ENCODE measurements at regions not wholly inside any gene's neighbourhood (a gene's known extent, or its start where the extent isn't known, plus 50 kb on each side); places are given as distances from the start of the nearest gene placed in this dataset.
A peak's percentile ranks its signal among the peaks of the same experiment; 100 is the strongest.

- no peaks in the 10 kb centered on the region for H4K20me1 ChIP-seq (ENCODE audit: low read length)
- ATAC-seq (no peak), DNase-seq (no peak)
- BruUV-seq (replicated peaks): no TSS peak
- no peaks in the 10 kb centered on the region for H3K9me2 ChIP-seq (replicated peaks; ENCODE audit: low read length)
- no peak overlapping the region for H2AFZ ChIP-seq (ENCODE audit: low read length)
- H3K4me3 ChIP-seq (ENCODE audit: low read length): no peak overlapping the region
- no peaks in the 10 kb centered on the region for H3K9me3 ChIP-seq (ENCODE audit: low read length)
- ChIA-PET CTCF (no interaction called here), POLR2A (ENCODE audit: unreplicated experiment) (no interaction called here)
- no peaks in the 10 kb centered on the region for H3K36me3 ChIP-seq (ENCODE audit: low read depth, low read length)
- no peaks in the 10 kb centered on the region for H3K79me2 ChIP-seq (ENCODE audit: low read length)
- TF ChIP-seq EZH2 (IDR thresholded peaks at IDR 0.05; ENCODE audit: low read length, unreplicated experiment): no peak
- no peak for TF ChIP-seq EZH2phosphoT487 (IDR thresholded peaks at IDR 0.05; ENCODE audit: borderline replicate concordance, low read length)
- no peak for TF ChIP-seq CTCF (conservative IDR thresholded peaks at IDR 0.05; ENCODE audit: low read depth, low read length)
- no peaks in the 10 kb centered on the region for H3K4me1 ChIP-seq (ENCODE audit: insufficient read depth, low read length)
- H3F3A ChIP-seq (ENCODE audit: low read length, unreplicated experiment): no peaks in the 10 kb centered on the region
- intact Hi-C loops (cut with micrococcal nuclease): no loop called here
- 0 out of 2 replicates have a peak, but pooled peaks cover 4% of the 10 kb centered on the region for H3K27me3 ChIP-seq (ENCODE audit: low read length)
- H3K9ac ChIP-seq (ENCODE audit: low read length): no peak overlapping the region
- H3K4me2 ChIP-seq (ENCODE audit: low read length): no peak overlapping the region
- no peak overlapping the region for H3K27ac ChIP-seq (ENCODE audit: low read length)
These were observed 144.4 kb downstream of the RMI1 start for GRCh38 chr9:84125046-84125445.

- Histone ChIP-seq H4K20me1 (ENCODE audit: low read length) (no peaks in the 10 kb centered on the region), H3K36me3 (ENCODE audit: low read depth, low read length) (no peaks in the 10 kb centered on the region), H3K4me1 (ENCODE audit: insufficient read depth, low read length) (no peaks in the 10 kb centered on the region), H3K9ac (ENCODE audit: low read length) (no peak overlapping the region), H3K4me2 (ENCODE audit: low read length) (no peak overlapping the region), H3K4me3 (ENCODE audit: low read length) (no peak overlapping the region), H3K79me2 (ENCODE audit: low read length) (no peaks in the 10 kb centered on the region), H3F3A (ENCODE audit: low read length, unreplicated experiment) (no peaks in the 10 kb centered on the region), H3K27ac (ENCODE audit: low read length) (no peak overlapping the region), H3K27me3 (ENCODE audit: low read length) (0 out of 2 replicates have a peak, but pooled peaks cover 4% of the 10 kb centered on the region), H2AFZ (ENCODE audit: low read length) (no peak overlapping the region), H3K9me3 (ENCODE audit: low read length) (no peaks in the 10 kb centered on the region), H3K9me2 (replicated peaks; ENCODE audit: low read length) (no peaks in the 10 kb centered on the region)
- TF ChIP-seq EZH2phosphoT487 (IDR thresholded peaks at IDR 0.05; ENCODE audit: borderline replicate concordance, low read length) (no peak), CTCF (conservative IDR thresholded peaks at IDR 0.05; ENCODE audit: low read depth, low read length) (no peak), EZH2 (IDR thresholded peaks at IDR 0.05; ENCODE audit: low read length, unreplicated experiment) (no peak)
- ChIA-PET CTCF (no interaction called here), POLR2A (ENCODE audit: unreplicated experiment) (no interaction called here)
- intact Hi-C loops (cut with micrococcal nuclease): no loop called here
- ATAC-seq (no peak), DNase-seq (no peak)
- no TSS peak for BruUV-seq (replicated peaks)
These were observed 148.9 kb downstream of the RMI1 start for GRCh38 chr9:84129529-84129928.

- no peaks in the 10 kb centered on the region for H3K36me3 ChIP-seq (ENCODE audit: low read depth, low read length)
- ATAC-seq (peak; percentile 77), DNase-seq (peak; percentile 72)
- peak overlapping the region; percentile 52 for H3K4me2 ChIP-seq (ENCODE audit: low read length)
- H3K9me2 ChIP-seq (replicated peaks; ENCODE audit: low read length): no peaks in the 10 kb centered on the region
- H4K20me1 ChIP-seq (ENCODE audit: low read length): no peaks in the 10 kb centered on the region
- H3K4me3 ChIP-seq (ENCODE audit: low read length): no peak overlapping the region
- H3K27ac ChIP-seq (ENCODE audit: low read length): peak overlapping the region; percentile 27
- BruUV-seq (replicated peaks): no TSS peak
- H3K9me3 ChIP-seq (ENCODE audit: low read length): no peaks in the 10 kb centered on the region
- TF ChIP-seq EZH2 (IDR thresholded peaks at IDR 0.05; ENCODE audit: low read length, unreplicated experiment) (no peak), EZH2phosphoT487 (IDR thresholded peaks at IDR 0.05; ENCODE audit: borderline replicate concordance, low read length) (no peak), CTCF (conservative IDR thresholded peaks at IDR 0.05; ENCODE audit: low read depth, low read length) (no peak)
- CTCF ChIA-PET: no interaction called here
- H2AFZ ChIP-seq (ENCODE audit: low read length): 0 out of 2 replicates have a peak overlapping the region, but pooled peaks have one; percentile 31
- H3K27me3 ChIP-seq (ENCODE audit: low read length): peaks cover 29% of the 10 kb centered on the region
- intact Hi-C loops (cut with micrococcal nuclease): no loop called here
- peaks cover 7% of the 10 kb centered on the region for H3K4me1 ChIP-seq (ENCODE audit: insufficient read depth, low read length)
- no peak overlapping the region for H3K9ac ChIP-seq (ENCODE audit: low read length)
- POLR2A ChIA-PET (ENCODE audit: unreplicated experiment): interaction anchor here (0.6 kb wide), 1 partner anchor 155 kb away, joined by 4 read pairs; the partner anchor contains the start of gene RMI1
- H3F3A ChIP-seq (ENCODE audit: low read length, unreplicated experiment): no peaks in the 10 kb centered on the region
- H3K79me2 ChIP-seq (ENCODE audit: low read length): no peaks in the 10 kb centered on the region
These were observed 155.7 kb downstream of the RMI1 start for GRCh38 chr9:84136119-84136868.
